GM23338 (cell line): ENCODE measurements at regions not wholly inside any gene's neighbourhood (a gene's known extent, or its start where the extent isn't known, plus 50 kb on each side); places are given as distances from the start of the nearest gene placed in this dataset.

Source experiments
- ATAC-seq: fragments of 200-7000 bp; cut with Tn5 transposase; 3 replicates; pipeline ENCODE4 v1.9.1; 2020
- DNase-seq: peaks from one replicate; pipeline ENCODE4 v3.0.0-alpha.2; 2015; ENCODE audit warnings: low spot score
- H2AFZ ChIP-seq: fragments of 200-600 bp; sonication (generic); 2 replicates; pipeline ENCODE4 v1.8.0; 2016; ENCODE audit warnings: antibody characterized with exemption, mild to moderate bottlenecking, moderate library complexity
- H3F3A ChIP-seq: fragments of 200-600 bp; sonication (generic); replicated peaks from 2 replicates; pipeline ENCODE4 v1.8.0; 2017; ENCODE audit warnings: antibody characterized with exemption, mixed run types, low read depth
- H3K27ac ChIP-seq: fragments of 200-600 bp; sonication (generic); 2 replicates; pipeline ENCODE4 v1.6.1; 2016; ENCODE audit warnings: low read depth
- H3K27me3 ChIP-seq: fragments of 200-600 bp; sonication (generic); 2 replicates; pipeline ENCODE4 v1.8.0; 2016; ENCODE audit warnings: mild to moderate bottlenecking, mixed run types, moderate library complexity; ENCODE audit not compliant: insufficient read depth
- H3K36me3 ChIP-seq: fragments of 200-600 bp; sonication (generic); 2 replicates; pipeline ENCODE4 v1.8.0; 2016; ENCODE audit warnings: mild to moderate bottlenecking; ENCODE audit not compliant: insufficient read depth
- H3K4me1 ChIP-seq: fragments of 200-600 bp; sonication (generic); 2 replicates; pipeline ENCODE4 v1.8.0; 2016; ENCODE audit warnings: mild to moderate bottlenecking, moderate library complexity; ENCODE audit not compliant: insufficient read depth
- H3K4me2 ChIP-seq: fragments of 200-600 bp; sonication (generic); 2 replicates; pipeline ENCODE4 v1.7.1; 2017; ENCODE audit warnings: mixed run types
- H3K4me3 ChIP-seq: fragments of 200-600 bp; sonication (generic); 2 replicates; pipeline ENCODE4 v1.6.1; 2016; ENCODE audit warnings: mixed run types
- H3K79me2 ChIP-seq: fragments of 200-600 bp; sonication (generic); replicated peaks from 2 replicates; pipeline ENCODE4 v1.8.0; 2017; ENCODE audit warnings: mild to moderate bottlenecking; ENCODE audit not compliant: insufficient read depth
- H3K9me2 ChIP-seq: fragments of 200-600 bp; sonication (generic); 2 replicates; pipeline ENCODE4 v1.8.0; 2017; ENCODE audit not compliant: insufficient read depth
- H4K20me1 ChIP-seq: fragments of 200-600 bp; sonication (generic); replicated peaks from 2 replicates; pipeline ENCODE4 v1.8.0; 2017; ENCODE audit warnings: mild to moderate bottlenecking; ENCODE audit not compliant: insufficient read depth
- H3K27ac Mint-ChIP-seq: 2 replicates; pipeline ENCODE4 v1.8.0; 2020; ENCODE audit warnings: inconsistent platforms, mild to moderate bottlenecking, moderate library complexity, mixed read lengths
- H3K27me3 Mint-ChIP-seq: 3 replicates; pipeline ENCODE4 v1.8.0; 2022; ENCODE audit warnings: low read depth, mild to moderate bottlenecking, moderate library complexity, mixed read lengths, inconsistent platforms; ENCODE audit not compliant: insufficient read depth, poor library complexity
- H3K36me3 Mint-ChIP-seq: 3 replicates; pipeline ENCODE4 v1.8.0; 2021; ENCODE audit warnings: low read depth, mild to moderate bottlenecking, inconsistent platforms, moderate library complexity, mixed read lengths
- H3K4me1 Mint-ChIP-seq: 3 replicates; pipeline ENCODE4 v1.8.0; 2020; ENCODE audit warnings: mild to moderate bottlenecking, inconsistent platforms, mixed read lengths
- H3K4me3 Mint-ChIP-seq: 3 replicates; pipeline ENCODE4 v1.8.0; 2021; ENCODE audit warnings: moderate library complexity, mild to moderate bottlenecking, inconsistent platforms, mixed read lengths
- H3K9me3 Mint-ChIP-seq: 3 replicates; pipeline ENCODE4 v1.8.0; 2020; ENCODE audit warnings: moderate library complexity, mild to moderate bottlenecking, inconsistent platforms, mixed read lengths
- CREB1 ChIP-seq: fragments of 250-450 bp; sonication (Bioruptor Pico); IDR thresholded peaks from 2 replicates; pipeline ENCODE4 v1.5.0; 2020; ENCODE audit warnings: low read depth, mild to moderate bottlenecking, moderate library complexity
- ETS1 ChIP-seq: IDR thresholded peaks from 2 replicates; pipeline ENCODE4 v1.6.1; 2016; ENCODE audit warnings: antibody characterized with exemption
- EZH2 ChIP-seq: fragments of 200-600 bp; sonication (generic); IDR thresholded peaks from one replicate; pipeline ENCODE4 v1.8.0; 2017; ENCODE audit warnings: antibody characterized with exemption, mild to moderate bottlenecking, low read depth; ENCODE audit not compliant: unreplicated experiment
- POLR2AphosphoS5 ChIP-seq: IDR thresholded peaks from 2 replicates; pipeline ENCODE4 v1.6.1; 2016; ENCODE audit warnings: antibody characterized with exemption, low read depth
- REST ChIP-seq: IDR thresholded peaks from one replicate; pipeline ENCODE4 v1.6.1; 2018; ENCODE audit warnings: antibody characterized with exemption; ENCODE audit not compliant: unreplicated experiment
- ZNF114 ChIP-seq: fragments of 250-450 bp; sonication (Bioruptor Pico); IDR thresholded peaks from 2 replicates; pipeline ENCODE4 v1.5.0; 2020; ENCODE audit warnings: mild to moderate bottlenecking, moderate library complexity
- ZNF462 ChIP-seq: fragments of 250-450 bp; sonication (Bioruptor Pico); IDR thresholded peaks from 2 replicates; pipeline ENCODE4 v1.5.0; 2020; ENCODE audit warnings: mild to moderate bottlenecking, moderate library complexity

- Mint-ChIP-seq H3K27me3 (peaks cover 3% of the 10 kb centered on the region), H3K27ac (no peak overlapping the region), H3K36me3 (no peaks in the 10 kb centered on the region), H3K4me1 (peaks cover 1% of the 10 kb centered on the region; the same call in 2 of the 3 replicates), H3K4me3 (no peak overlapping the region), H3K9me3 (no peaks in the 10 kb centered on the region; the same call in 2 of the 3 replicates)
- Histone ChIP-seq H3F3A (no peaks in the 10 kb centered on the region), H2AFZ (no peak overlapping the region), H3K79me2 (no peaks in the 10 kb centered on the region), H3K27me3 (no peaks in the 10 kb centered on the region), H3K4me1 (no peaks in the 10 kb centered on the region; the same call in 1 of the 2 replicates), H3K4me2 (no peak overlapping the region), H3K4me3 (no peak overlapping the region), H3K36me3 (no peaks in the 10 kb centered on the region), H3K9me2 (no peaks in the 10 kb centered on the region), H3K27ac (no peak overlapping the region), H4K20me1 (no peaks in the 10 kb centered on the region)
- DNase-seq (no peak), ATAC-seq (no peak)
- no peak for TF ChIP-seq ZNF462 (CRISPR knock-in tag)
- no peak for TF ChIP-seq REST
- no peak for TF ChIP-seq CREB1 (CRISPR knock-in tag)
- TF ChIP-seq ZNF114 (CRISPR knock-in tag), result no peak
- TF ChIP-seq EZH2, result no peak
- no peak for TF ChIP-seq POLR2AphosphoS5
- TF ChIP-seq ETS1, result no peak
These were observed 61.4 kb upstream of the ST6GALNAC3 start for GRCh38 chr1:76013206-76013581.
